ENCODE measurements at regions not wholly inside any gene's neighbourhood (a gene's known extent, or its start where the extent isn't known, plus 50 kb on each side); places are given as distances from the start of the nearest gene placed in this dataset.

GRCh38 chr13:105139380-105140285 lies 1395.8 kb downstream of the EFNB2 start:
- peak; percentile 51 for ATAC-seq
- Histone ChIP-seq H3K9me3 (no peaks in the 10 kb centered on the region), H3K36me3 (no peaks in the 10 kb centered on the region), H3K27me3 (no peaks in the 10 kb centered on the region), H3K27ac (peak overlapping the region in 2 of 4 donors; percentile 19 to 54), H3K4me1 (no peaks in the 10 kb centered on the region), H3K4me3 (peak overlapping the region; percentile 31 to 34)
- 60 to 76% methylated on average over 15 to 20 of the region's 20 CpGs for WGBS, 2 donors (ENCODE audit: low coverage in 1 of 2)
- TF ChIP-seq POLR2AphosphoS5 (IDR thresholded peaks at IDR 0.05) (no peak), CTCF (IDR thresholded peaks at IDR 0.05) (peak in 1 of 4 experiments; percentile 18), POLR2A (IDR thresholded peaks at IDR 0.05) (no peak)

- WGBS, 2 donors (ENCODE audit: low coverage in 1 of 2), result 71 to 89% methylated on average over 3 of the region's 3 CpGs
- no peaks in the 10 kb centered on the region for H3K4me1 ChIP-seq
- H3K4me3 ChIP-seq, result no peak overlapping the region
- no peak overlapping the region for H3K27ac ChIP-seq
- no peak for ATAC-seq
- TF ChIP-seq POLR2AphosphoS5 (IDR thresholded peaks at IDR 0.05) (no peak), EP300 (IDR thresholded peaks at IDR 0.05) (no peak), POLR2A (IDR thresholded peaks at IDR 0.05) (no peak)
- H3K36me3 ChIP-seq, result no peaks in the 10 kb centered on the region
- no peaks in the 10 kb centered on the region for H3K27me3 ChIP-seq
- H3K9me3 ChIP-seq, result no peaks in the 10 kb centered on the region
Measured at GRCh38 chr13:105139048-105139379, 1396.4 kb downstream of the EFNB2 start.

GRCh38 chr13:105135852-105136615 lies 1399.4 kb downstream of the EFNB2 start:
- H3K36me3 ChIP-seq, result no peaks in the 10 kb centered on the region
- no peak overlapping the region for H3K27ac ChIP-seq
- 62 to 65% methylated on average over 2 to 3 of the region's 3 CpGs for WGBS, 2 donors (ENCODE audit: low coverage in 1 of 2)
- H3K4me1 ChIP-seq, result no peaks in the 10 kb centered on the region
- H3K4me3 ChIP-seq, result no peak overlapping the region
- H3K27me3 ChIP-seq, result no peaks in the 10 kb centered on the region
- no peak for ATAC-seq
- TF ChIP-seq CTCF (IDR thresholded peaks at IDR 0.05), result no peak
- no peak for TF ChIP-seq EP300 (IDR thresholded peaks at IDR 0.05)
- TF ChIP-seq POLR2A (IDR thresholded peaks at IDR 0.05), result no peak
- no peak for TF ChIP-seq POLR2AphosphoS5 (IDR thresholded peaks at IDR 0.05)
- no peaks in the 10 kb centered on the region for H3K9me3 ChIP-seq

GRCh38 chr13:105127732-105128131 lies 1407.7 kb downstream of the EFNB2 start:
- TF ChIP-seq POLR2A (IDR thresholded peaks at IDR 0.05) (no peak), CTCF (IDR thresholded peaks at IDR 0.05) (no peak), EP300 (IDR thresholded peaks at IDR 0.05) (no peak), POLR2AphosphoS5 (IDR thresholded peaks at IDR 0.05) (no peak)
- Histone ChIP-seq H3K9me3 (no peaks in the 10 kb centered on the region), H3K27ac (no peak overlapping the region), H3K27me3 (no peaks in the 10 kb centered on the region), H3K4me1 (no peaks in the 10 kb centered on the region), H3K4me3 (no peak overlapping the region), H3K36me3 (no peaks in the 10 kb centered on the region)
- no peak for ATAC-seq
- WGBS, 2 donors (ENCODE audit: low coverage in 1 of 2), result 73 to 90% methylated on average over 1 to 2 of the region's 2 CpGs

GRCh38 chr13:105121221-105121620 lies 1414.2 kb downstream of the EFNB2 start:
- Histone ChIP-seq H3K9me3 (no peaks in the 10 kb centered on the region), H3K27ac (no peak overlapping the region), H3K27me3 (no peaks in the 10 kb centered on the region), H3K4me3 (no peak overlapping the region), H3K36me3 (no peaks in the 10 kb centered on the region), H3K4me1 (no peaks in the 10 kb centered on the region)
- 74 to 88% methylated on average over 4 of the region's 4 CpGs for WGBS, 2 donors (ENCODE audit: low coverage in 1 of 2)
- TF ChIP-seq EP300 (IDR thresholded peaks at IDR 0.05), result no peak
- no peak for TF ChIP-seq POLR2AphosphoS5 (IDR thresholded peaks at IDR 0.05)
- no peak for TF ChIP-seq POLR2A (IDR thresholded peaks at IDR 0.05)
- no peak for TF ChIP-seq CTCF (IDR thresholded peaks at IDR 0.05)
- no peak for ATAC-seq

Data from gastroesophageal sphincter (tissue), 4 donors.